ENCODE measurements at regions not wholly inside any gene's neighbourhood (a gene's known extent, or its start where the extent isn't known, plus 50 kb on each side); places are given as distances from the start of the nearest gene placed in this dataset.

DNA sequence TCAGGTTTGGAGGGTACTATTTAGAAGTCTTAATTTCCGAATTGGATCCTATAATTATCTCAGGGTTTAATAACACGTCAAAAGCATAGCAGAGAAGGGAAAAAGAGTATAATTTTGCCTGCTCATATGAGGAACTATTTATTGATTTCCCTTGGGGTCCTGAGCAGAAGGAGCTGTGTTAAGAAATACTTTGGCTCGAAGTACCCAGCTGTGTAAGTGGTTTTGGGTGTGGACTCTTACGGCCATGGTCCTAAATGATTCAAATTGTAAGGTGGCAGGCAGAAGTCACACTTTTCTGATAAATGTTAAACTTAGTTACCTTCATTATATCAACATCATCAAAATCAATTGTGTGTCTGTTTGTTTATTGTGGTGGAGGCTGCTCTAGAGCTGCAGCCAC lies 190.4 kb downstream of the MTRR start:
- Histone ChIP-seq H3K4me1 (ENCODE audit: insufficient read depth, low read length) (no peaks in the 10 kb centered on the region), H3K27ac (ENCODE audit: extremely low read length, insufficient read depth, low read length) (no peak overlapping the region), H3K4me3 (replicated peaks in 1 of 3; ENCODE audit: insufficient read depth in 1 of 3, low read depth in 2 of 3, low read length in 3 of 3) (no peak overlapping the region), H4K20me1 (ENCODE audit: insufficient read depth, low read length) (no peaks in the 10 kb centered on the region), H3K4me2 (ENCODE audit: low read depth, low read length) (no peak overlapping the region), H2AFZ (ENCODE audit: low read length) (no peak overlapping the region), H3K9me3 (ENCODE audit: low read length) (no peaks in the 10 kb centered on the region), H3K9ac (ENCODE audit: insufficient read depth, low read depth, low read length) (no peak overlapping the region), H3K79me2 (ENCODE audit: insufficient read depth, low read length) (no peaks in the 10 kb centered on the region), H3K27me3 (ENCODE audit: control insufficient read depth in 1 of 2, insufficient read depth in 2 of 2, low read length in 2 of 2) (peaks cover 0 to 18% of the 10 kb centered on the region in 2 experiments; a peak in 2 of 5 replicates), H3K36me3 (replicated peaks in 1 of 2; ENCODE audit: control insufficient read depth in 1 of 2, insufficient read depth in 2 of 2, low read length in 2 of 2) (no peaks in the 10 kb centered on the region)
- in situ Hi-C loops (cut with HindIII; ENCODE audit: extremely low pct_ligation_motif_present, low pct_unique_long_range_greater_than_20kb), result no loop called here
- TF ChIP-seq ZNF703 (CRISPR knock-in tag; IDR thresholded peaks at IDR 0.05; ENCODE audit: borderline replicate concordance), result no peak
- no peak for TF ChIP-seq RXRB (CRISPR knock-in tag; IDR thresholded peaks at IDR 0.05; ENCODE audit: borderline replicate concordance)
- 25% methylated on average over 4 of the region's 4 CpGs for WGBS (ENCODE audit: low lambda C conversion rate)
- ATAC-seq (no peak), DNase-seq (ENCODE audit: low spot score) (no peak), FAIRE-seq (no peak)
- POLR2A ChIA-PET, result no interaction called here
- CTCF ChIA-PET (ENCODE audit: low intra/inter-chr PET ratio, low total read pairs), result no interaction called here
- intact Hi-C loops (cut with micrococcal nuclease; ENCODE audit: unreplicated experiment), result no loop called here
- BruUV-seq (replicated peaks), result no TSS peak

DNA sequence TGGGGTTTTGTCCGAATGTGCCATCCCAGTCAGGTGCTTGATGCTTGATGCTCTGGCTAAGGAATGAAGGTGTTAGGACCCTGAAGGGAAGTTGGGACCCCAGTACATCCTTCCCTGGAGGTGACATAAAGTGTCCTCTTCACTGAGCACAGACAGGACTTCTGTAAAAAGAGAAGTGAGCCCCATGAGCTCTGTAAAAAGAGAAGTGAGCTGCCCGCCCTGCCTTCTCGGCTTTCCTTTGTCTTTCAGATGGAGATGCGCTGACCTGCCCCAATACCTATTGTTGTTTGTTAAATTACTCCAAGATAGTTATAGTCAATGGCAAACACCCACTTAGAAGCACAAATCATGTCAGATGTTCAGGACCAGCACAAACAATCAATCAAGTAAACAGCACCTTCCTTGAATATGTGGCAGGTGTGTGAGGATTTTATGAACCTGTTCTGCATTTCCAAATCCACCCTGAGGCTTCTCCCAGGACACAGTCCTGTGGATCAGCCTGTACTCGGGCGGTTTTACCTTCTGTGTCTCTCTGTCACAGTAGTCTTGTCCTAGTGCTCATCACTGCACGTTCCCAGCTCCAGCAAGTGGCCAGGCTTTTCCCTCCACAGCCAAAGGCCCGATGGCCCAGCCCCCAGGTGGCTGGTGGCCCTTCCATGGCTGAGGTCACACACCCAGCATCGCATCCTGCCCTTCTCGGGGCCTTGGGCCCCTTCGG lies 191.4 kb downstream of the MTRR start:
- H3K4me2 ChIP-seq (ENCODE audit: low read depth, low read length), result no peak overlapping the region
- no peaks in the 10 kb centered on the region for H3K4me1 ChIP-seq (ENCODE audit: insufficient read depth, low read length)
- H3K79me2 ChIP-seq (ENCODE audit: insufficient read depth, low read length), result no peaks in the 10 kb centered on the region
- no peak overlapping the region for H3K4me3 ChIP-seq (replicated peaks in 1 of 3; ENCODE audit: insufficient read depth in 1 of 3, low read depth in 2 of 3, low read length in 3 of 3)
- intact Hi-C loops (cut with micrococcal nuclease; ENCODE audit: unreplicated experiment) (no loop called here), in situ Hi-C loops (cut with HindIII; ENCODE audit: extremely low pct_ligation_motif_present, low pct_unique_long_range_greater_than_20kb) (no loop called here)
- TF ChIP-seq ATF7 (IDR thresholded peaks at IDR 0.05) (no peak), ATF7 (CRISPR knock-in tag; IDR thresholded peaks at IDR 0.05) (no peak), ZNF253 (CRISPR knock-in tag; IDR thresholded peaks at IDR 0.05; ENCODE audit: borderline replicate concordance) (no peak), HNRNPL (IDR thresholded peaks at IDR 0.05; ENCODE audit: low read depth, low read length) (no peak), SIN3A (IDR thresholded peaks at IDR 0.05; ENCODE audit: borderline replicate concordance, low read depth, low read length) (no peak), CEBPG (CRISPR knock-in tag; IDR thresholded peaks at IDR 0.05) (no peak), ZNF816 (CRISPR knock-in tag; IDR thresholded peaks at IDR 0.05; ENCODE audit: borderline replicate concordance) (no peak), ZNF232 (CRISPR knock-in tag; IDR thresholded peaks at IDR 0.05; ENCODE audit: borderline replicate concordance) (no peak), ZSCAN20 (CRISPR knock-in tag; IDR thresholded peaks at IDR 0.05; ENCODE audit: borderline replicate concordance) (no peak)
- TF ChIP-seq, protein P1, sequence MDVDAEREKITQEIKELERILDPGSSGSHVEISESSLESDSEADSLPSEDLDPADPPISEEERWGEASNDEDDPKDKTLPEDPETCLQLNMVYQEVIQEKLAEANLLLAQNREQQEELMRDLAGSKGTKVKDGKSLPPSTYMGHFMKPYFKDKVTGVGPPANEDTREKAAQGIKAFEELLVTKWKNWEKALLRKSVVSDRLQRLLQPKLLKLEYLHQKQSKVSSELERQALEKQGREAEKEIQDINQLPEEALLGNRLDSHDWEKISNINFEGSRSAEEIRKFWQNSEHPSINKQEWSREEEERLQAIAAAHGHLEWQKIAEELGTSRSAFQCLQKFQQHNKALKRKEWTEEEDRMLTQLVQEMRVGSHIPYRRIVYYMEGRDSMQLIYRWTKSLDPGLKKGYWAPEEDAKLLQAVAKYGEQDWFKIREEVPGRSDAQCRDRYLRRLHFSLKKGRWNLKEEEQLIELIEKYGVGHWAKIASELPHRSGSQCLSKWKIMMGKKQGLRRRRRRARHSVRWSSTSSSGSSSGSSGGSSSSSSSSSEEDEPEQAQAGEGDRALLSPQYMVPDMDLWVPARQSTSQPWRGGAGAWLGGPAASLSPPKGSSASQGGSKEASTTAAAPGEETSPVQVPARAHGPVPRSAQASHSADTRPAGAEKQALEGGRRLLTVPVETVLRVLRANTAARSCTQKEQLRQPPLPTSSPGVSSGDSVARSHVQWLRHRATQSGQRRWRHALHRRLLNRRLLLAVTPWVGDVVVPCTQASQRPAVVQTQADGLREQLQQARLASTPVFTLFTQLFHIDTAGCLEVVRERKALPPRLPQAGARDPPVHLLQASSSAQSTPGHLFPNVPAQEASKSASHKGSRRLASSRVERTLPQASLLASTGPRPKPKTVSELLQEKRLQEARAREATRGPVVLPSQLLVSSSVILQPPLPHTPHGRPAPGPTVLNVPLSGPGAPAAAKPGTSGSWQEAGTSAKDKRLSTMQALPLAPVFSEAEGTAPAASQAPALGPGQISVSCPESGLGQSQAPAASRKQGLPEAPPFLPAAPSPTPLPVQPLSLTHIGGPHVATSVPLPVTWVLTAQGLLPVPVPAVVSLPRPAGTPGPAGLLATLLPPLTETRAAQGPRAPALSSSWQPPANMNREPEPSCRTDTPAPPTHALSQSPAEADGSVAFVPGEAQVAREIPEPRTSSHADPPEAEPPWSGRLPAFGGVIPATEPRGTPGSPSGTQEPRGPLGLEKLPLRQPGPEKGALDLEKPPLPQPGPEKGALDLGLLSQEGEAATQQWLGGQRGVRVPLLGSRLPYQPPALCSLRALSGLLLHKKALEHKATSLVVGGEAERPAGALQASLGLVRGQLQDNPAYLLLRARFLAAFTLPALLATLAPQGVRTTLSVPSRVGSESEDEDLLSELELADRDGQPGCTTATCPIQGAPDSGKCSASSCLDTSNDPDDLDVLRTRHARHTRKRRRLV (CRISPR knock-in tag; IDR thresholded peaks at IDR 0.05), result no peak
- H3K27ac ChIP-seq (ENCODE audit: extremely low read length, insufficient read depth, low read length), result no peak overlapping the region
- 0% methylated on average over 7 of the region's 11 CpGs for WGBS (ENCODE audit: low lambda C conversion rate)
- H3K27me3 ChIP-seq (ENCODE audit: control insufficient read depth in 1 of 2, insufficient read depth in 2 of 2, low read length in 2 of 2), result peaks cover 0 to 18% of the 10 kb centered on the region in 2 experiments; a peak in 2 of 5 replicates
- ChIA-PET POLR2A (no interaction called here), CTCF (ENCODE audit: low intra/inter-chr PET ratio, low total read pairs) (no interaction called here)
- no peak overlapping the region for H3K9ac ChIP-seq (ENCODE audit: insufficient read depth, low read depth, low read length)
- H3K36me3 ChIP-seq (replicated peaks in 1 of 2; ENCODE audit: control insufficient read depth in 1 of 2, insufficient read depth in 2 of 2, low read length in 2 of 2), result no peaks in the 10 kb centered on the region
- no peaks in the 10 kb centered on the region for H4K20me1 ChIP-seq (ENCODE audit: insufficient read depth, low read length)
- ATAC-seq, result no peak
- FAIRE-seq, result no peak
- DNase-seq (ENCODE audit: low spot score), result no peak
- H3K9me3 ChIP-seq (ENCODE audit: low read length), result no peaks in the 10 kb centered on the region
- H2AFZ ChIP-seq (ENCODE audit: low read length), result no peak overlapping the region
- no TSS peak for BruUV-seq (replicated peaks)
